DND-41 (cell line): ENCODE measurements at regions not wholly inside any gene's neighbourhood (a gene's known extent, or its start where the extent isn't known, plus 50 kb on each side); places are given as distances from the start of the nearest gene placed in this dataset.

ENCODE experiments used
- ATAC-seq: fragments of 200-7000 bp; cut with Tn5 transposase; 3 replicates; pipeline ENCODE4 v1.9.1; 2021; ENCODE audit warnings: low read depth; ENCODE audit not compliant: insufficient read depth
- DNase-seq: peaks from one replicate; pipeline ENCODE4 v3.0.0-alpha.2; 2020
- H2AFZ ChIP-seq: 2 replicates; pipeline ENCODE4 v1.6.0; 2012; ENCODE audit warnings: low read depth, low read length
- H3K27ac ChIP-seq: 2 replicates; pipeline ENCODE4 v1.5.1; 2012; ENCODE audit warnings: low read length, inconsistent platforms
- H3K27me3 ChIP-seq: fragments of 200-600 bp; sonication (generic); 2 replicates; pipeline ENCODE4 v1.6.0; 2012; ENCODE audit warnings: low read length, mild to moderate bottlenecking, inconsistent platforms; ENCODE audit not compliant: insufficient read depth, poor library complexity
- H3K36me3 ChIP-seq: 2 replicates; pipeline ENCODE4 v1.5.1; 2012; ENCODE audit warnings: low read length, inconsistent platforms; ENCODE audit not compliant: insufficient read depth
- H3K4me1 ChIP-seq: 2 replicates; pipeline ENCODE4 v1.5.1; 2012; ENCODE audit warnings: mild to moderate bottlenecking, low read length; ENCODE audit not compliant: insufficient read depth
- H3K4me2 ChIP-seq: 2 replicates; pipeline ENCODE4 v1.6.0; 2012; ENCODE audit warnings: mild to moderate bottlenecking, moderate library complexity, low read length, inconsistent platforms; ENCODE audit not compliant: insufficient read depth
- H3K4me3 ChIP-seq, 2 experiments: fragments of 200-600 bp in 1 of 2; shearing (Covaris generic) in 1 of 2; 2 replicates each; pipeline ENCODE4 v1.5.1; 2012 to 2016; ENCODE audit warnings: inconsistent platforms in 2 of 2, low read length in 2 of 2, mild to moderate bottlenecking in 2 of 2, low read depth in 1 of 2, moderate library complexity in 1 of 2
- H3K79me2 ChIP-seq: 2 replicates; pipeline ENCODE4 v1.6.0; 2012; ENCODE audit warnings: low read length, inconsistent platforms; ENCODE audit not compliant: insufficient read depth
- H3K9ac ChIP-seq: 2 replicates; pipeline ENCODE4 v1.6.0; 2012; ENCODE audit warnings: low read depth, mild to moderate bottlenecking, inconsistent platforms, low read length, moderate library complexity
- H3K9me3 ChIP-seq: 2 replicates; pipeline ENCODE4 v1.5.1; 2012; ENCODE audit warnings: low read length, moderate library complexity, mild to moderate bottlenecking, inconsistent platforms; ENCODE audit not compliant: insufficient read depth, severe bottlenecking
- H4K20me1 ChIP-seq: 2 replicates; pipeline ENCODE4 v1.6.0; 2012; ENCODE audit warnings: low read length; ENCODE audit not compliant: insufficient read depth
- EZH2 ChIP-seq: IDR thresholded peaks from 3 replicates; pipeline ENCODE4 v1.6.1; 2012; ENCODE audit warnings: borderline replicate concordance, low read depth, mild to moderate bottlenecking, moderate library complexity, low read length, inconsistent platforms; ENCODE audit not compliant: severe bottlenecking
- TF ChIP-seq, protein P1 (sequence below): IDR thresholded peaks from 2 replicates; pipeline ENCODE4 v1.5.1; 2012; ENCODE audit warnings: borderline replicate concordance, low read length, moderate library complexity, mild to moderate bottlenecking; ENCODE audit not compliant: poor library complexity, severe bottlenecking; ENCODE audit errors: extremely low read depth

DNA sequence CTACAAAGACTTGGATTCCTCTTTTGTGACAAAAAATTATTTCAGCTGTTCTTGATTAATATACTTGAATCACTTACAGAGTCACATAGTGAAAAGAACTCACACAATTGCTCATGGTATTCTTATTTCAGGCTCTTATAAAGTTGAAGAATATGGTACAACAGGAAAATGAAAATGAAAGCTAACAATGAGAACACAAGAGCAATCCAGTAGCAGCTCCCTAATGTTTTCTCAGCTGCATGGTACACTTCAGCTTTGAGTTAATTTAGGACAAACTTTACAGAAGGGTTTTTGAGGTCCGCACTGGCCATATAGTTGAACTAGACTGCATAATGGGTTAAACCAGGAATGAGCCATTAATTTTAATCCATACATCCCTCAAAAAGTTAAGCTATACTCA lies 1261.8 kb downstream of the SLITRK5 start:
- DNase-seq = no peak
- H3K4me2 ChIP-seq = peak overlapping the region; percentile 56

DNA sequence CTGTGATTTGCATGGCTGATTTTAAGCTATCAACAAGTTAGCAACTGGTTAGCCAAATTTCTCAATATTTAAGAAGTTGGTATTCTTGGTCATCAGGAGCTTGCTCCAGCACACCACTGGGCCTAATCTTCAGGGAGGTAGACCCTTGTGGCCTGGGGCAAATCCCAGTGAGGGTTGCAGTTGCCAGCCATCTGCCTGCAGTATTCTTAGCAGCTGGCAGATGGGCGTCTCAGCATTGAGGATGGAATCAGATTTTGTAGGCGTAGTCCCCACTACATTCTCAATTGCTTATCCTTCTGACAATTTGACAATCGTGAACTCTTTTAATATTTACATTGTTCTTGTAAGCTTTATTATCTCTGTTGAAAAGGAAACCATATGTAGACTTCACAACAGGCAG lies 1266.2 kb downstream of the SLITRK5 start:
- DNase-seq = no peak
- Histone ChIP-seq H3K79me2 (no peaks in the 10 kb centered on the region), H3K4me1 (peaks cover 13% of the 10 kb centered on the region), H3K27ac (no peak overlapping the region), H3K4me2 (no peak overlapping the region), H3K27me3 (no peaks in the 10 kb centered on the region), H3K4me3 (no peak overlapping the region), H3K9me3 (no peaks in the 10 kb centered on the region), H3K9ac (no peak overlapping the region), H4K20me1 (no peaks in the 10 kb centered on the region), H3K36me3 (no peaks in the 10 kb centered on the region), H2AFZ (no peak overlapping the region)
- TF ChIP-seq, protein P1, sequence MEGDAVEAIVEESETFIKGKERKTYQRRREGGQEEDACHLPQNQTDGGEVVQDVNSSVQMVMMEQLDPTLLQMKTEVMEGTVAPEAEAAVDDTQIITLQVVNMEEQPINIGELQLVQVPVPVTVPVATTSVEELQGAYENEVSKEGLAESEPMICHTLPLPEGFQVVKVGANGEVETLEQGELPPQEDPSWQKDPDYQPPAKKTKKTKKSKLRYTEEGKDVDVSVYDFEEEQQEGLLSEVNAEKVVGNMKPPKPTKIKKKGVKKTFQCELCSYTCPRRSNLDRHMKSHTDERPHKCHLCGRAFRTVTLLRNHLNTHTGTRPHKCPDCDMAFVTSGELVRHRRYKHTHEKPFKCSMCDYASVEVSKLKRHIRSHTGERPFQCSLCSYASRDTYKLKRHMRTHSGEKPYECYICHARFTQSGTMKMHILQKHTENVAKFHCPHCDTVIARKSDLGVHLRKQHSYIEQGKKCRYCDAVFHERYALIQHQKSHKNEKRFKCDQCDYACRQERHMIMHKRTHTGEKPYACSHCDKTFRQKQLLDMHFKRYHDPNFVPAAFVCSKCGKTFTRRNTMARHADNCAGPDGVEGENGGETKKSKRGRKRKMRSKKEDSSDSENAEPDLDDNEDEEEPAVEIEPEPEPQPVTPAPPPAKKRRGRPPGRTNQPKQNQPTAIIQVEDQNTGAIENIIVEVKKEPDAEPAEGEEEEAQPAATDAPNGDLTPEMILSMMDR = no peak
- no peak for TF ChIP-seq EZH2
- ATAC-seq = no peak

More for the DNA sequence above, 1261.8 kb downstream of the SLITRK5 start:
- H2AFZ ChIP-seq = peak overlapping the region; percentile 56
- TF ChIP-seq, protein P1 = no peak
- no peak for TF ChIP-seq EZH2
- H4K20me1 ChIP-seq = no peaks in the 10 kb centered on the region
- ATAC-seq = peak; percentile 72
- peaks cover 17% of the 10 kb centered on the region for H3K4me1 ChIP-seq
- H3K4me3 ChIP-seq = no peak overlapping the region; a peak in 1 of 4 replicates
- no peaks in the 10 kb centered on the region for H3K79me2 ChIP-seq
- H3K27ac ChIP-seq = peak overlapping the region; percentile 57
- no peaks in the 10 kb centered on the region for H3K27me3 ChIP-seq
- no peaks in the 10 kb centered on the region for H3K36me3 ChIP-seq
- H3K9ac ChIP-seq = peak overlapping the region; percentile 10
- no peaks in the 10 kb centered on the region for H3K9me3 ChIP-seq

DNA sequence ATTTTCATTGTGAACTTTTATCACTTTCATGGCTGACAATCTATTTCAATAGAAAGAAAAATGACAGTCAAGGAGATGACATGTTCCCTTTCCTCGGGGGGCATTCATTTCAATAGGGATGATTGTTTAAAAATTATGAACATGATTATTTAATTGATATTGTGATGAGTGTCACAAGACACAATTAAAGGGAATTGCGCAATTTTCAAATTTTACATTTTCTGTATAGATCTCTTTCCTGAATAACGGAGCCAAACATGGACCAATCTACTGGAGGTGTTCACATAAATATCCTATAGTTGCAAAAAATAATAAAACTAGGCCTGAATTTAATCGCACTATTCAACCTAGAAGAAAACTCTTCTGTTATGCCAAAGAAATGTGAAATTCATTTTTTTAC lies 1274.6 kb downstream of the SLITRK5 start:
- Histone ChIP-seq H3K4me1 (no peaks in the 10 kb centered on the region), H2AFZ (no peak overlapping the region), H3K79me2 (no peaks in the 10 kb centered on the region), H4K20me1 (no peaks in the 10 kb centered on the region), H3K9ac (no peak overlapping the region), H3K4me3 (no peak overlapping the region), H3K36me3 (no peaks in the 10 kb centered on the region), H3K9me3 (no peaks in the 10 kb centered on the region), H3K27me3 (no peaks in the 10 kb centered on the region), H3K4me2 (no peak overlapping the region), H3K27ac (no peak overlapping the region)
- DNase-seq (no peak), ATAC-seq (no peak)
- no peak for TF ChIP-seq EZH2
- TF ChIP-seq, protein P1 = no peak

DNA sequence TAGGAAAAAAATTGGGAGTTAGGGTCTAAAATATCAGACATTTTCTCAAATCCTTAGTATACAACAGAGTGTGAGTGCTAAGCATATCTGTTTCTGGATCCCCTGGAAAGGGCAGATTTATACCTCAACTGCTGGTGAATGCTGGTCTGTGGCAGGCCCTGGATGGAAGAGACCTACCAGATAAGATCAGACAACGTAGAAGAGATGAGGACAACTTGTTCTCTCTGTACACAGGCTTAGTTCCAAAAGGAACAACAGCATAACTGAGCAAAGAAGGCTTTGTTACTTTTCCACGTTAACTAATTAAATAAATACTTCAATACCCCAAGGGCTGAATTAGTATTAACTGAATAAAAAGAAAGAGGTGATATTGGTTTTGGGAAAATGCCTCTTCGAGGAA lies 1277.3 kb downstream of the SLITRK5 start:
- Histone ChIP-seq H3K4me1 (no peaks in the 10 kb centered on the region), H3K9me3 (no peaks in the 10 kb centered on the region), H3K27ac (no peak overlapping the region)

More for the DNA sequence above, 1277.3 kb downstream of the SLITRK5 start:
- H4K20me1 ChIP-seq = no peaks in the 10 kb centered on the region
- no peaks in the 10 kb centered on the region for H3K27me3 ChIP-seq
- no peak overlapping the region for H3K9ac ChIP-seq
- no peaks in the 10 kb centered on the region for H3K79me2 ChIP-seq
- no peak for ATAC-seq
- no peak for DNase-seq
- no peaks in the 10 kb centered on the region for H3K36me3 ChIP-seq
- H3K4me2 ChIP-seq = no peak overlapping the region
- no peak for TF ChIP-seq EZH2
- TF ChIP-seq, protein P1 = no peak
- no peak overlapping the region for H3K4me3 ChIP-seq
- H2AFZ ChIP-seq = no peak overlapping the region; the same call in 1 of the 2 replicates
